Spinal cord (tissue), 9 donors: ENCODE measurements at regions not wholly inside any gene's neighbourhood (a gene's known extent, or its start where the extent isn't known, plus 50 kb on each side); places are given as distances from the start of the nearest gene placed in this dataset.
"Not testable (repeated sequence)": the region's sequence is repeated elsewhere in the genome, so short reads cannot be mapped to it uniquely, and the experiment has no call there.

Experiments
- DNase-seq, 6 donors: peaks; one replicate each; pipeline versions ENCODE4 v3.0.0 to v3.0.0-alpha.2; 2013 to 2015; ENCODE audit warnings: low spot score in 6 of 6, low read depth in 4 of 6
- H3K27ac ChIP-seq: one replicate; pipeline ENCODE4 v1.5.1; 2013; ENCODE audit warnings: low read depth, low read length, control low read depth
- H3K27me3 ChIP-seq: one replicate; pipeline ENCODE4 v1.6.1; 2013; ENCODE audit warnings: low read length; ENCODE audit not compliant: control insufficient read depth, insufficient read depth
- H3K36me3 ChIP-seq: one replicate; pipeline ENCODE4 v1.6.1; 2013; ENCODE audit warnings: low read length; ENCODE audit not compliant: control insufficient read depth, insufficient read depth
- H3K4me1 ChIP-seq: one replicate; pipeline ENCODE4 v1.6.1; 2013; ENCODE audit warnings: low read length; ENCODE audit not compliant: control insufficient read depth, insufficient read depth
- H3K4me3 ChIP-seq: one replicate; pipeline ENCODE4 v1.5.1; 2013; ENCODE audit warnings: low read depth, low read length, control low read depth
- H3K9me3 ChIP-seq: one replicate; pipeline ENCODE4 v1.6.1; 2013; ENCODE audit warnings: low read length; ENCODE audit not compliant: control insufficient read depth, insufficient read depth
- WGBS: methylation state at CpG from one replicate; pipeline ENCODE4 v1.1.5; 2013; ENCODE audit warnings: missing lambda C conversion rate; ENCODE audit not compliant: insufficient coverage; 5-methylcytosine and 5-hydroxymethylcytosine counted together
- donor health status: healthy.

GRCh38 chr5:122680623-122681350 lies 94.1 kb upstream of the SNX2 start:
- H3K27me3 ChIP-seq: no peaks in the 10 kb centered on the region
- H3K36me3 ChIP-seq: no peaks in the 10 kb centered on the region
- no peaks in the 10 kb centered on the region for H3K4me1 ChIP-seq
- no peak overlapping the region for H3K27ac ChIP-seq
- H3K4me3 ChIP-seq: no peak overlapping the region
- DNase-seq: no peak
- H3K9me3 ChIP-seq: no peaks in the 10 kb centered on the region
- no CpG with 5 or more reads among the region's 3 CpGs for WGBS

DNA sequence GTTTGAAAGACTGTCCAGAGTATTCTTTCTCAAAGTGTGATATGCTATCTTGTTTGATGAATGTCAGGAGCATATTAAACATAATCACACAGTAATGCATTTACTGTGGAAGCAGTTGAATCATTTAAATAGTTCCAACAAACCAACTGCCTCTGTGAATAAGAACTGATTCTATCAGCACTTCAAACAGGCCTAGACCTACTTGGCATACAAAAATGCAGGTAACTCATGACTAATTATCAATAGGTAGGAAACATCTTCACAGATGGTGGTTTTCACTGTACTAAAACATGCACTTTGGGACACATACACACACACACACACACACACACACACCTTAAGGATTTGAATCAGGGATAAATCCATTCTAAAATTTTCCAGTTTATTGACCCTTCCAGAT lies 91.2 kb upstream of the SNX2 start:
- no peaks in the 10 kb centered on the region for H3K27me3 ChIP-seq

DNA sequence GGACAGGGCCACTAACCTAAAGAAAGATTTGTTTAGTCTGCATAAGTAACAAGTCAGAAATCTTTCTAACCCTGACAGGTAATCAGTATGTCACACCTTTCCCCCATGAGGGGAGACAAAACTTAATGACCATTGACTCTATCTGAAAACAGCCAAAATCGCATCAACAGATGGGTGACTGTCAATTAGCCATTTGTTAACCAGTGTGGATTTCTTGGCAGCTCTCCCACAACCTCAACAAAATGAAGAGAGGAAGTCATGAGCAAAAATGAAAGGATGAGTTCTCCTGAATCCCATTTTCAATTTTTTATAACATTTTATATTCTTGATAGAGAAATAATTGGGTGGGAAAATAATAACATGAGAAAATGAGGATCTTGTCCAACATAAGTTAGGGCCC lies 84.6 kb upstream of the SNX2 start:
- peak in 4 of 6 donors; percentile 7 to 79 (median 22) for DNase-seq
- H3K4me3 ChIP-seq: no peak overlapping the region
- H3K4me1 ChIP-seq: no peaks in the 10 kb centered on the region
- H3K27ac ChIP-seq: no peak overlapping the region
- no peaks in the 10 kb centered on the region for H3K27me3 ChIP-seq
- H3K36me3 ChIP-seq: no peaks in the 10 kb centered on the region
- H3K9me3 ChIP-seq: no peaks in the 10 kb centered on the region
- 60% methylated on average over 1 of the region's 1 CpG for WGBS

More for the DNA sequence above, 91.2 kb upstream of the SNX2 start:
- DNase-seq: peak in 1 of 6 donors; percentile 17
- H3K4me3 ChIP-seq: no peak overlapping the region
- no peaks in the 10 kb centered on the region for H3K9me3 ChIP-seq
- H3K36me3 ChIP-seq: no peaks in the 10 kb centered on the region
- H3K27ac ChIP-seq: no peak overlapping the region
- H3K4me1 ChIP-seq: no peaks in the 10 kb centered on the region

DNA sequence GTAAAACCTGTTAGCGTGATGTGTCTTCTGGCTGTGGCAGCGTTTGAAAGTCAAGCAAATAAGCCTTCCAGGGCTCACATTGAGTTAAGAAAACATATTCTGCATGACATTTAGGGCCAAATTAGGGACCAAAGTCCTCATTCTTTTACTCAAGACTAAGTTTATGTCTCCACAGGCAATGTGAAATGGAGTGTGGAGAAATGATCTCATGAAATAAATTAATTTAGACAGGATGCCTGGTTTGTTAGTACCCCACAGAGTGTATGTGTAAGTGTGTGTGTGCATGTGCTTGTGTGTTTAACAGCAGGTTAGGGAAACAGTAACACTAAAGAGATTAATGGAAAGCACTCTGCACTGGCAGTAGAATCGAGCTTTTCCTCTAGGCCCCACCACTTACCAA lies 82.9 kb upstream of the SNX2 start:
- H3K4me3 ChIP-seq: no peak overlapping the region
- H3K36me3 ChIP-seq: no peaks in the 10 kb centered on the region
- WGBS: 71% methylated on average over 1 of the region's 3 CpGs
- peak in 1 of 6 donors; percentile 14 for DNase-seq
- no peaks in the 10 kb centered on the region for H3K4me1 ChIP-seq
- no peaks in the 10 kb centered on the region for H3K9me3 ChIP-seq
- no peak overlapping the region for H3K27ac ChIP-seq
- no peaks in the 10 kb centered on the region for H3K27me3 ChIP-seq

GRCh38 chr5:122693963-122694362 lies 80.9 kb upstream of the SNX2 start:
- H3K27me3 ChIP-seq: no peaks in the 10 kb centered on the region
- WGBS: no CpG with 5 or more reads among the region's 3 CpGs
- no peaks in the 10 kb centered on the region for H3K4me1 ChIP-seq
- H3K9me3 ChIP-seq: no peaks in the 10 kb centered on the region
- no peaks in the 10 kb centered on the region for H3K36me3 ChIP-seq
- no peak overlapping the region for H3K4me3 ChIP-seq
- no peak overlapping the region for H3K27ac ChIP-seq
- no peak for DNase-seq

GRCh38 chr5:122694884-122695283 lies 80.0 kb upstream of the SNX2 start:
- Histone ChIP-seq H3K27me3 (no peaks in the 10 kb centered on the region), H3K4me1 (no peaks in the 10 kb centered on the region), H3K27ac (no peak overlapping the region), H3K36me3 (no peaks in the 10 kb centered on the region), H3K9me3 (no peaks in the 10 kb centered on the region), H3K4me3 (no peak overlapping the region)
- DNase-seq: no peak
- 97% methylated on average over 3 of the region's 5 CpGs for WGBS

- not testable (repeated sequence) for DNase-seq, H3K27me3 ChIP-seq, H3K4me1 ChIP-seq, H3K36me3 ChIP-seq, H3K27ac ChIP-seq, H3K4me3 ChIP-seq, H3K9me3 ChIP-seq
- WGBS: no CpG with 5 or more reads among the region's 4 CpGs
These were observed 78.1 kb upstream of the SNX2 start for GRCh38 chr5:122696735-122697134.

DNA sequence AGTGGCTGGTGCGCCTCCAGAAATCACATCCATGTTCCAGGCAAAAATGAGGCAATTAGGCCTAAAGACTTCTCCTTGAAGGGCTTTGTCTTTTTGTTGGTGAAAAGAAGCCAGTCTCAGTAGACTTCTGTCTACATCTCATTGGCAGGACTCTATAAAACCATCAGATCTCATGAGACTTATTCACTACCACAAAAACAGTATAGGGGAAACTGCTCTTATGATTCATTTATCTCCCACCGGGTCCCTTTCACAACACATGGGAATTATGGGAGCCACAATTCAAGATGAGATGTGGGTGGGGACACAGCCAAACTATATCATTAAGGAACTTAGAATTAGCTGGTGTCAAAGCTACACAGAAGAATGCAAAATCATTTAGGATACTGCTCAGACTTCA lies 77.7 kb upstream of the SNX2 start:
- Histone ChIP-seq H3K4me1 (no peaks in the 10 kb centered on the region), H3K36me3 (no peaks in the 10 kb centered on the region), H3K4me3 (no peak overlapping the region), H3K9me3 (no peaks in the 10 kb centered on the region), H3K27ac (no peak overlapping the region), H3K27me3 (no peaks in the 10 kb centered on the region)
- no CpG with 5 or more reads among the region's 2 CpGs for WGBS
- DNase-seq: no peak

DNA sequence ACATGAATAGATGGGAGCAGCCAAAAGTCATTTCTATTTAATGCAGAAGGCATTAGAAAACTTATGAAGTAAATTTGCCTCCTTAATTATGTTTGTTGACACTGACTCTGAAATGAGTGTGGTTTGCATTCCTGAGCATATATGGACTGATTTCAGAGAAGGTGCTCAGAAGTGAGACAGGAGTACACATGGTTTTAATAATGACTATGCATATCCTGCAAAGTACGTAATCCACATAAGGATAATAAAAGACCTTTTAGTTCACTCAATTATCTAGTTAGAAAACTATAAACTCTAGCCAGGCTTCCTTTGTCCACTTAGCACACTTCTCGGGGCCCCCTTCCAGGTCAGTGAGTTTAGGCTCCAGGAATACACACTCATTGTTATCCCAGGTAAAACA lies 75.7 kb upstream of the SNX2 start:
- H3K27me3 ChIP-seq: no peaks in the 10 kb centered on the region
- no peak overlapping the region for H3K27ac ChIP-seq
- no peaks in the 10 kb centered on the region for H3K9me3 ChIP-seq
- WGBS: 36% methylated on average over 1 of the region's 2 CpGs
- no peak overlapping the region for H3K4me3 ChIP-seq
- no peaks in the 10 kb centered on the region for H3K4me1 ChIP-seq
- DNase-seq: no peak
- H3K36me3 ChIP-seq: no peaks in the 10 kb centered on the region

DNA sequence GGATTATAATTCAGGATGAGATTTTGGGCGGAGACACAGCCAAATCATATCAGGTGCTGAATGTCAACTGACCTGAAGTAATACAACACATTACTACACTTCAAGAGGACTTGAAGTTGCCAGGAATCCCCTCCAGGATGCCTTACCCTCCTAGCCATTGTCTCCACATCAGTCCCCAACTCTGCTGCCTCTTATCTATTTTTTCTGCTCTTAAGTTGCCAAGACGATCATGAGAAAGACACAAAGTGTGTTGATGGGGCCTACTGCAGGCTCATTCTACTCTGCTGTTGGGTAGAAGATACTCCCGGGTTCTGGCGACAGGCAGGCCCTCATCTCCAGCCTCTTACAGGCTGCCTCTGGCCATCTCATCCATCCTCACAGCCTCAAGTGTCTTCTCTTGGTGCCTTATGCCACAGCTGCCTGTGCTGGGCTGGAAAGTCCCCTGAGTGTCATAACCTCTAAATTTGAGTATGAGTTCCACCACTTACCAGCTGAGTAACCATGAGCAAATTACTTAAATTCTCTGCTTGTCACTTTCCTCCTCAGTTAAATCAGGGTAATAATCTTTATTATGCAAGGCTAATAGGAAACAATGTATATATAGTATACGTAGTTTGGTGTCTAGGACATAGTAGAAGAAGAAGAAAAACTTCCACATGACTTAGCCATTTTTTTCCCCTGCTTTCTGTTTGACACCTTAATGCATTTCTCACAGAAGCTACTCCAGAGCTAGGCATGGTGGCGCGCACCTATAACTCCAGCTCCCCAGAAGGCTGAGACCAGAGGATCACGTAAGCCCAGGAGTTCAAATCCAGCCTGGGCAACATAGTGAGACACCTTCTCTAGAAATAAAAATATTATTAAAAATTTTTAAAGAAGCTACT lies 73.0 kb upstream of the SNX2 start:
- 86% methylated on average over 5 of the region's 8 CpGs for WGBS
- Histone ChIP-seq H3K27ac (no peak overlapping the region), H3K4me1 (no peaks in the 10 kb centered on the region), H3K27me3 (no peaks in the 10 kb centered on the region), H3K36me3 (no peaks in the 10 kb centered on the region), H3K4me3 (no peak overlapping the region), H3K9me3 (no peaks in the 10 kb centered on the region)
- no peak for DNase-seq
